ENCODE measurements at regions not wholly inside any gene's neighbourhood (a gene's known extent, or its start where the extent isn't known, plus 50 kb on each side); places are given as distances from the start of the nearest gene placed in this dataset.

DNA sequence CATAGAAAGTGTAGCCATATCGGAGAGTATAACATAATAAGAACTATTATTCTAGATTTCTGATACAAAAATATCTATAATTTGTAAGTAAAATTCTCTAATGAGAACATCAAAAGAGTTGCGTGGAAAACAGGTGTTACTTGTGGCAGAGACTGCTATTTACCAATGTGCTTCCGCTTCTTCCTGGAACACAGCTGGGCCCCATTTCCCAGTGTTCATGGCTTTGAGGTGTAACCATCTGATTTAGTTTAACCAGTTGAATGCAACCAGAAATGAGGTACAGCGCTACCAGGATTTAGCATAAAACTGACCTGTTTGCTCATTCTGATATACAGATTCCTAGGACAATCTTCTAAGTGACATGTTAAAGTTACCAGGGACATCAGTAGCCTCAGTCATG lies 1055.2 kb downstream of the IGSF11 start:
- H3K4me1 ChIP-seq (ENCODE audit: insufficient read depth, low read length), result no peaks in the 10 kb centered on the region
- Mint-ChIP-seq H3K27me3 (ENCODE audit: low read depth, unreplicated experiment) (no peaks in the 10 kb centered on the region), H3K4me1 (ENCODE audit: low read depth, unreplicated experiment) (peaks cover 3% of the 10 kb centered on the region), H3K36me3 (ENCODE audit: low read depth, unreplicated experiment) (no peaks in the 10 kb centered on the region), H3K27ac (ENCODE audit: unreplicated experiment) (no peak overlapping the region), H3K4me3 (ENCODE audit: unreplicated experiment) (no peak overlapping the region), H3K9me3 (ENCODE audit: unreplicated experiment) (no peaks in the 10 kb centered on the region)
- no peaks in the 10 kb centered on the region for H3K79me2 ChIP-seq (ENCODE audit: insufficient read depth, low read length)
- H3K36me3 ChIP-seq (ENCODE audit: insufficient read depth, low read length), result no peaks in the 10 kb centered on the region
- H3K4me3 ChIP-seq (ENCODE audit: insufficient read depth, low read depth, low read length), result no peak overlapping the region
- no peak overlapping the region for H3K27ac ChIP-seq (ENCODE audit: low read depth, low read length)
- no peaks in the 10 kb centered on the region for H4K20me1 ChIP-seq (ENCODE audit: insufficient read depth, low read length)
- FAIRE-seq, result no peak
- H3K27me3 ChIP-seq (ENCODE audit: insufficient read depth, low read length), result no peaks in the 10 kb centered on the region
- H3K9me3 ChIP-seq (ENCODE audit: insufficient read depth, low read depth, low read length), result no peaks in the 10 kb centered on the region
- DNase-seq (ENCODE audit: low read depth), result no peak
- TF ChIP-seq, protein P1, sequence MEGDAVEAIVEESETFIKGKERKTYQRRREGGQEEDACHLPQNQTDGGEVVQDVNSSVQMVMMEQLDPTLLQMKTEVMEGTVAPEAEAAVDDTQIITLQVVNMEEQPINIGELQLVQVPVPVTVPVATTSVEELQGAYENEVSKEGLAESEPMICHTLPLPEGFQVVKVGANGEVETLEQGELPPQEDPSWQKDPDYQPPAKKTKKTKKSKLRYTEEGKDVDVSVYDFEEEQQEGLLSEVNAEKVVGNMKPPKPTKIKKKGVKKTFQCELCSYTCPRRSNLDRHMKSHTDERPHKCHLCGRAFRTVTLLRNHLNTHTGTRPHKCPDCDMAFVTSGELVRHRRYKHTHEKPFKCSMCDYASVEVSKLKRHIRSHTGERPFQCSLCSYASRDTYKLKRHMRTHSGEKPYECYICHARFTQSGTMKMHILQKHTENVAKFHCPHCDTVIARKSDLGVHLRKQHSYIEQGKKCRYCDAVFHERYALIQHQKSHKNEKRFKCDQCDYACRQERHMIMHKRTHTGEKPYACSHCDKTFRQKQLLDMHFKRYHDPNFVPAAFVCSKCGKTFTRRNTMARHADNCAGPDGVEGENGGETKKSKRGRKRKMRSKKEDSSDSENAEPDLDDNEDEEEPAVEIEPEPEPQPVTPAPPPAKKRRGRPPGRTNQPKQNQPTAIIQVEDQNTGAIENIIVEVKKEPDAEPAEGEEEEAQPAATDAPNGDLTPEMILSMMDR (IDR thresholded peaks at IDR 0.05; ENCODE audit: insufficient read depth, low read depth, low read length), result no peak
- no peak for TF ChIP-seq EZH2 (IDR thresholded peaks at IDR 0.05; ENCODE audit: insufficient read depth, low read length)
- H3K9ac ChIP-seq (ENCODE audit: low read length), result no peak overlapping the region
- no peak overlapping the region for H3K4me2 ChIP-seq (ENCODE audit: low read length)
- H2AFZ ChIP-seq (ENCODE audit: low read depth, low read length), result no peak overlapping the region

DNA sequence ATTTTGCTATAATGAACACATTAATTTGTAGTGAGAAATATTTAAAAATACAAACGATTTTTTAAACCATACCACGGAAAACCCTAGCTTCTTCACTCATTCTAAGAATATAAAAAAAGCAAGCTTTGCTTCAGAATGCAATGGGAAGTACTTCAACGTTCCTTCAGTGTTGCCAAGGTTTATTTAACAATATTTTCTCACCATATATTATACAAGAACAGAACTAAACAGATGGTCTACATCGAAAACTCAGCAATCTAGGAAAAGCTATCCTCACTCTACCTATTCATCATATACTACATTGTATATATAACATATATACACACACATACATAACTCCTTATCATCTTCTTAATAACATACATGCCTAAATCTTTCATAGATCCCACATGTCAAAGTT lies 1047.4 kb downstream of the IGSF11 start:
- Mint-ChIP-seq H3K9me3 (ENCODE audit: unreplicated experiment) (peaks cover 2% of the 10 kb centered on the region), H3K27ac (ENCODE audit: unreplicated experiment) (no peak overlapping the region), H3K36me3 (ENCODE audit: low read depth, unreplicated experiment) (no peaks in the 10 kb centered on the region), H3K27me3 (ENCODE audit: low read depth, unreplicated experiment) (peaks cover 4% of the 10 kb centered on the region), H3K4me3 (ENCODE audit: unreplicated experiment) (no peak overlapping the region), H3K4me1 (ENCODE audit: low read depth, unreplicated experiment) (no peaks in the 10 kb centered on the region)
- FAIRE-seq, result no peak
- no peaks in the 10 kb centered on the region for H3K27me3 ChIP-seq (ENCODE audit: insufficient read depth, low read length)
- no peak overlapping the region for H3K27ac ChIP-seq (ENCODE audit: low read depth, low read length)
- H3K4me2 ChIP-seq (ENCODE audit: low read length), result no peak overlapping the region
- H2AFZ ChIP-seq (ENCODE audit: low read depth, low read length), result no peak overlapping the region
- no peak for DNase-seq (ENCODE audit: low read depth)
- H3K9me3 ChIP-seq (ENCODE audit: insufficient read depth, low read depth, low read length), result no peaks in the 10 kb centered on the region
- no peaks in the 10 kb centered on the region for H3K79me2 ChIP-seq (ENCODE audit: insufficient read depth, low read length)
- no peak overlapping the region for H3K4me3 ChIP-seq (ENCODE audit: insufficient read depth, low read depth, low read length)
- no peak for TF ChIP-seq EZH2 (IDR thresholded peaks at IDR 0.05; ENCODE audit: insufficient read depth, low read length)
- TF ChIP-seq, protein P1 (IDR thresholded peaks at IDR 0.05; ENCODE audit: insufficient read depth, low read depth, low read length), result no peak
- no peaks in the 10 kb centered on the region for H3K4me1 ChIP-seq (ENCODE audit: insufficient read depth, low read length)
- H3K9ac ChIP-seq (ENCODE audit: low read length), result no peak overlapping the region
- no peaks in the 10 kb centered on the region for H4K20me1 ChIP-seq (ENCODE audit: insufficient read depth, low read length)
- H3K36me3 ChIP-seq (ENCODE audit: insufficient read depth, low read length), result no peaks in the 10 kb centered on the region

- no peak overlapping the region for H3K27ac ChIP-seq (ENCODE audit: low read depth, low read length)
- no peak for FAIRE-seq
Measured at GRCh38 chr3:117989982-117990381, 1044.7 kb downstream of the IGSF11 start.

More at GRCh38 chr3:117989982-117990381, 1044.7 kb downstream of the IGSF11 start:
- Mint-ChIP-seq H3K27me3 (ENCODE audit: low read depth, unreplicated experiment) (peaks cover 4% of the 10 kb centered on the region), H3K4me3 (ENCODE audit: unreplicated experiment) (no peak overlapping the region), H3K9me3 (ENCODE audit: unreplicated experiment) (peaks cover 2% of the 10 kb centered on the region), H3K36me3 (ENCODE audit: low read depth, unreplicated experiment) (no peaks in the 10 kb centered on the region), H3K27ac (ENCODE audit: unreplicated experiment) (no peak overlapping the region), H3K4me1 (ENCODE audit: low read depth, unreplicated experiment) (no peaks in the 10 kb centered on the region)
- no peak for DNase-seq (ENCODE audit: low read depth)
- H2AFZ ChIP-seq (ENCODE audit: low read depth, low read length), result no peak overlapping the region
- H3K9ac ChIP-seq (ENCODE audit: low read length), result no peak overlapping the region
- H3K79me2 ChIP-seq (ENCODE audit: insufficient read depth, low read length), result no peaks in the 10 kb centered on the region
- no peak overlapping the region for H3K4me2 ChIP-seq (ENCODE audit: low read length)
- no peak for TF ChIP-seq EZH2 (IDR thresholded peaks at IDR 0.05; ENCODE audit: insufficient read depth, low read length)
- H3K36me3 ChIP-seq (ENCODE audit: insufficient read depth, low read length), result no peaks in the 10 kb centered on the region
- no peaks in the 10 kb centered on the region for H3K27me3 ChIP-seq (ENCODE audit: insufficient read depth, low read length)
- H4K20me1 ChIP-seq (ENCODE audit: insufficient read depth, low read length), result no peaks in the 10 kb centered on the region
- H3K9me3 ChIP-seq (ENCODE audit: insufficient read depth, low read depth, low read length), result no peaks in the 10 kb centered on the region
- H3K4me3 ChIP-seq (ENCODE audit: insufficient read depth, low read depth, low read length), result no peak overlapping the region
- H3K4me1 ChIP-seq (ENCODE audit: insufficient read depth, low read length), result no peaks in the 10 kb centered on the region

Measured in astrocyte (in vitro differentiated cells and primary cell).